Endothelial cell of hepatic sinusoid (primary cell): ENCODE measurements at regions not wholly inside any gene's neighbourhood (a gene's known extent, or its start where the extent isn't known, plus 50 kb on each side); places are given as distances from the start of the nearest gene placed in this dataset.
"Not testable (repeated sequence)": the region's sequence is repeated elsewhere in the genome, so short reads cannot be mapped to it uniquely, and the experiment has no call there.

Experiments used
- in situ Hi-C: cut with HindIII; loops from 2 replicates; pipeline ENCODE4 v1.10.0; 2017; ENCODE audit warnings: low sequenced_read_pairs

DNA sequence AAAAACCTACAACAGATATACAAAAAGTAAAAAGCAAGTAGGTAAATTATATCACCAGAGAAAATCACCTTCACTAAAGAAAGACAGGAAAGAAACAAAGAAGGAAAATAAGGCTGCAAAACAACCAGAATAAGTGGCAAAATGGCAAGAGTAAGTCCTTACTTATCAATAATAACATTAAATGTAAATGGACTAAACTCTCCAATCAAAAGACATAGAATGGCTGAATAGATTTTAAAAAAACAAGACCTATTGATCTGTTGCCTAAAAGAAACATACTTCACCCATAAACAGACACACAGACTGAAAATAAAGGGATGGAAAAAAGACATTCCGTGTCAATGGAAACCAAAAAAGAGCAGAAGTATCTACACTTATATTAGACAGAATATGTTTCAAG, 695.7 kb upstream of the FAT3 start:
- in situ Hi-C loops = no loop called here

DNA sequence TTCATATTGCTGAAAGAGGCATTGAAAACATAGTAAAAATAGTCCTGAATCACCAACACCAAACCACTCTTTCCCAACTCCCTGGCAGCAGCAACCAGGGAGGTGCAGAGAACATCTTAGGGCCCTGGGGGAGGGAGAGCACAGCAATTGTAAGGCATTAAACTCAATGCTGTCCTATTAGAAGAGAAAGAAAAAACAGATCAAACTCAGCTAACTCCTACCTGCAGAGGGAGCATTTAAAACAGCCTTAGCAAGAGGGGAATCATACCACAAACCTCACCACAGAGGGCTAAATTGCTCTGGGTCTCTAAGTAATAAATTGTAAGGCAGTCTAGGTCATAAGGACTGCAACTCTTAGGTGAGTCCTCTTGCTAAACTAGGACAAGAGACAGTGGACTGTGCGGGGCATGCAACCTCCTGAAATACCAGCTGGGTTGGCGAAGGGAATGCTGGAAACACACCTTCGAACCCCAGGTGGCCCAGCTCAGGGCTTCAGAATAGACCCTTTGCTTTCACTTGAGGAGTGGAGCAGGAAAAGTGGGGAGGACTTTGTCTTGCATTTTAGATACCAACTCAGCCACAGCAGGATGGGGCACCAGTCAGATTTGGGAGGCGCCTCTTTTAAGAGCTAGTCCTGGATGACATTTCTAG, 697.1 kb upstream of the FAT3 start:
- in situ Hi-C loops = no loop called here

DNA sequence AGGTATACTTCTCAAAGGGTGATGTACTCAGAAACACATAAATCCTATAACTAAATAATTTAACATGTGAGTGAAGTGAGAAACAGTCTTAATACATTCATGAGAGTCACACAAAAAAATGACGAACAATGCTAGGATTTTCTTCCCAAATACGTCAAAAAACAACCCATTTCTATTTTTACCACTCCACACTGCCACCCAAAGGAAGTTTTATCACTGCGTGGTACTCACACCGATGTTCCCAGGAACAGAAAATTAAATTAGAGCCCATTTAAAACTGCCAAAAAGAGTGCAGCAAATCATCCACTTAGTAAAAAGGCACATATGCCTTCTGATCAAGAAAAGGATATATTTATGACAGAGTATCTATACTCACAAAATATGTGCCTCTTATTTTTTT, 710.9 kb upstream of the FAT3 start:
- in situ Hi-C loops = no loop called here

DNA sequence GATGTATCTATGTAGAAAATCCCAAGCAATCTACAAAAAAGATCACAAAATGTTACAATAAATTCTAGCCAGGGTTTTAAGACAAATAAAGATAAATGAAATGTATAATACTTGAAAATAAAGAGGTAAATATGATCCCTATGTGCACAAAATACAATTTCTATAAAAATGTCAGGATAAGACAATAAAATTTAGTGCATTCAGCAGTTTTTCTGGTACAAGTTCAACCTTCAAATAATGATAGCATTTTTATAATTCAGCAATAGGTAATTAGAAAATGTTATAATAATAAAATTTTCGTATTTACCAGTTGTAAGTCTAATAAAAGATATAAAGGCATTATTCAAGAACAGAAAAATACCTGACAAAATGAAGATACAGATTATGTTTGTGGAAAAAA, 726.8 kb upstream of the FAT3 start:
- in situ Hi-C loops = no loop called here

DNA sequence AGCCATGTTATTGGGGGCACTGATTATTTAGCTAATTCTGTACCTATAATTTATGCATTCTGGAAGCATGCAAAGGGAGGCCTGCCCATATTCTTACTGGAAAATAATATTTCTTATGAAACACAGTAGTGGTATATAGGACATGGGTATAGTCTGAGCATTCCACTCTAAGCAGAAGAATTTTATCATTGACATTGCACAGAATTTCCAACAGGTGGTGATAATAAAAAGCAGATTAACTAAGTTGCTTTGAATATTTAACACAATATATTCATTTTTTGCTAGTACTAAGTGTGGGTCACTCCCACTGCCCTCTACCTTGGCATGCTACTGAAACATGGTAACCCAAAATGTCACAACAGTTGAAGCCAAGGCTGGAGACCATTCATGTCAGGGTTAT, 728.8 kb upstream of the FAT3 start:
- in situ Hi-C loops = no loop called here

DNA sequence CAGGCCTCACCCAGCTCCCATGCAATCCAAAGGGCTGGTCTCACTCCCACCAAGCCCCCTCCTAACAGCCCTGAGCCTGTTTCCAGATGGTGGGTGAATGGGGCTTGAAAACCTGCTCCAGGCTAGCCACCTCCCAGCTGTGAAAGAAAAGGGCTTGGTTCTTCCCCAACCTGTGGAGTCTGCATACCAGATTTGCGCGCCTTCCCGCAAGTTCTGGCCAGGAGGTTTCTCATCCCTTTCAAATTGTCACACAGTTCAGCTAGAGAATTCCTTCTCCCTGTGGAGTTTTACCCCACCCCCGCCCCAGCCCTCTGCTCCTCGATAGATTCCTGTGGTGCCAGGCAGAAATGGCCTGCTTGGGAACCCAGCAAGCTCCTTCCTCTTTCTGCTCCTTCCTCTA, 734.6 kb upstream of the FAT3 start:
- in situ Hi-C loops = no loop called here

DNA sequence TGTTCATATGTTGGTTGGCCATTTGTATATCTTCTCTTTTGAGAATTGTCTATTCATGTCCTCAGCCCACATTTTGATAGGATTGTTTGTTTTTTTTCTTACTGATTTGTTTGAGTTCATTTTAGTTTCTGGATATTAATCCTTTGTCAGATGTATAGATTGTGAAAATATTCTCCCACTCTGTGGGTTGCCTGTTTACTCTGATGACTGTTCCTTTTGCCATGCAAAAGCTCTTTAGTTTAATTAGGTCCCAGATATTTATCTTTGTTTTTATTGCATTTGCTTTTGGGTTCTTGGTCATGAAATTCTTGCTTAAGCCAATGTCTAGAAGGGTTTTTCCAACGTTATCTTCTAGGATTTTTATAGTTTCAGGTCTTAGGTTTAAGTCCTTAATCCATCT, 740.7 kb upstream of the FAT3 start:
- in situ Hi-C loops = not testable (repeated sequence)

DNA sequence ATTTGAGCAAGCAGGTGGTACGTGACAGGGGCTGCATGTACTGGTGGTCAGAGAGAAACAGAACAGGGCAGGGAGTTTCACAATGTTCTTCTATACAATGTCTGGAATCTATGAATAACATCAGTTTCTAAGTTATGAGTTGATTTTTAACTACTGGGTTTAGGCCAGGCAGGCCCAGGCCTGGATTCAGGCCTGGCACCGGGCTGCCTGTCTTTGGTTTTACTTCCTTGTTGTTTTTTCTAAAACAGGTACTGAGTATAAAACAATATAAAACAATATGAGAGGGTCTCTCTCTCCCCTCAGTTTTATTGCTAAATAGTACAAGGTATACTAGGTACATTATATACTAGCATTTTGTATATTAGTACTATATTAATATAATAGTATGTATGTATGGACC, 742.7 kb upstream of the FAT3 start:
- in situ Hi-C loops = not testable (repeated sequence)

DNA sequence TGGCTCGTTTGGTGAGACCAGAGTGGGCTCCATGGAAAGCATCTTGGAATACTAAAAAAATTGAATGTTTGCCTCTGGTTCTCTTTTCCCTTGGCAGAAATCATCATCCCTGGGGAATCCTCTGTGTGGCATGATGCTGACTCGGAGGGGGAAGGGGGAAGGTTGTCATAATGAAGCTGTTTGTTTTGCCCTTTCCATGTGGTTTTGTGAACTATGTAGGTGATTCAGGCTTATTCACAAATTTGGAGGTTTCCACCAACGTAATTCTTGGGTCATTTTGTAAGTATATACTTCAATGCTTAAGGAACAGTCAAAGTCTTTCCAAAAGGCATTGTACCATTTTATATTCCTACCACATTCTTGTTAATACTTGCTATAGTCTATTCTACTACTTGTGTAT, 754.0 kb upstream of the FAT3 start:
- in situ Hi-C loops = no loop called here

DNA sequence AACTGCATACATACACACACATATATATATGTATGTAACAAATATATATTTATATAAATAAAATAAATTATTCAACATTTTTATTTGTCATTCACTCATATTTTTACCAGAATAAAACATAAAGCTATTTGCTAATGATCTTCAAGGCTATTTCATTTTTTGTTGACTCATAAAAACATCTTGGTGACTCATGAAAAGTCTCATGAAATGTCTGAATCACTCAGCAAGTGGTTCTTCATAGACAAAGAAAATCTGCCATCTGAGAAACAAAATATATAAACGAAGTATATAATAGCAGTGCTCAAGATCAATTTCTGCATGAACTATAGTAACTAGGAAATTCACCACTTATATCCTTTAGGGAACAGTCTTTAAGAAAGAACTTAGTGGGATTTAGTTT, 764.8 kb upstream of the FAT3 start:
- in situ Hi-C loops = no loop called here

DNA sequence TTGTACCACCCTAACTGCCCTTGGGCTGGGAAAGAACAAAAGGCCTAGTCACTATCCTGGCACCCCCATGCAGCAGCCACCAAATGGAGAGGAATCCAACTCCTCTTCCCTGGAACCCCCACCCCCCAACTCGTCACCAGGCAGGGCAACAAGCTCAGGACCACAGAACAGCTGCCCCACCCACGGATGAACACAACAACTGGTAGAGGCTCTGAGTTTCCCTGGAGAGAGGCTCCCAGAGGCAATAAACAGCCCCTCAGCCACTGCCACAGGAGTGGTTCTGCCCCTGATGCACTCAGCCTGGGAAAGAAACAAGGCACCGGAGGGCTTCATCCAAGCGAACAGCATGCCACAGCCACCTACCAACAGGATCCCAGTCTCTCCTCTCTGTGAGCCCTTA, 778.4 kb upstream of the FAT3 start:
- in situ Hi-C loops = no loop called here

DNA sequence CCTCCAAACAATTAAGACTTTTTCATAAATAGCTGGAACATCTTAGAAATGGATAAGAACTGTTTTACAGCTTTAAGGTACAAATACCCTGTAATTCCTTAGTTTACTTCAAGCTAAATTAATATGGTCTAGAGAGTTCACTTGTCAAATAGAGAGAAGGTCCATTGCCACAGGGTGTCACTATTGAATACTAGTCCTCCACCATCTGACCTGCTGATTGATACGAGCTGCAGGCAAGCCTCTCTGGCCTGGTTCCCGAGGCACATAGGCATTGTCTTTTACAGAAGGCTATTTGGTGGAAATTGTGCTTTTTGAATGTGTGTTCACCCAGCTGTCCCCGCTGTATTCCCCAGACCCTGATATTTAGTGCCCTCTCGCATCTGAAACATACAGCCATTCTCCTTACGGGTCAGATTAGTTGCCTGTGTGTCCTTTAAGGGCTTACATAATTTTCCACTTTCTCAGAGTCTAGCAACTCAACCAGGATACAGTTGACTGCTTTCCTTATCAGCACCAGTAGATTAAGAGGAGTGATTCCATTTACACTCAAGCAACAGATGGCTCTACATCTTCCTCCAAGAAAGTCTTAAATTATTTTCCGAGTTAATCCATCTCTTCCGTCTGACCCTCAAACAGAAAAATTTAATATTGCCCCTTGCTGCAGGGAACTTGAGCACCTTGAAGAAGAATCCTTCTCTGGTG, 788.8 kb upstream of the FAT3 start:
- in situ Hi-C loops = no loop called here

DNA sequence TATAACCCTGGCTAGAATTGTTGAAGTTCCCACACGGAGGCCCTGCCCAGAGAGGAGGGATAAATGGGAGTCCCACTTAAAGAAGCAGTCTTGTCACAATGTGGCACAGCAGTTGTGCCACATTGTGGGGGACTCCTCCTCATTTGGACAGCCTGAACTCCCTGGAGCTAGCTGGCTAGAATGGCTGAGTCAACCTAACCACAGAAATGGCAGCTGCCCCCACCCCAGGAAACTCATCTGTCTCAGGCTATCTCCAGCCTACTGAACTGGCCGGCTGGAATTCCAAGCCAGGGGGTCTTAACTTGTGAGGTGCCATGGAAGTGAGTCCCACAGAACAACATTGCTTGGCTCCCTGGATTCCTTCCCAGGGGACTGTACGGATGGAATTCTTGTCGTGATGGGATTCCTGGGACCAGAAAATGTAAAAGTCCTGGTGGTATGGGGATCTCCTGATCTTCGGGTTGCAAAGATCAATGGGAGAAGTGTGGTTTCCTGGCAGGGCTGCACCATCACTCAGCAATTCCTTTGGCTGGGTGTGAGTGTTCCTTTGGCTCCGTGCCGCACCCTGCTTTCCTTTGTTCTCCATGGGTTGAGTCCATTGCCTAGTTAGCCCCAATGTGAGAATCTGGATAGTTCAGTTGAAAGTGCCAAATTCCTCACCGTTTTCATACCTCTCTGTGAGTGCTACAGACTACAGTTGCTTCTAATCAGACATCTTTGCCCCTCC, 791.2 kb upstream of the FAT3 start:
- in situ Hi-C loops = no loop called here

DNA sequence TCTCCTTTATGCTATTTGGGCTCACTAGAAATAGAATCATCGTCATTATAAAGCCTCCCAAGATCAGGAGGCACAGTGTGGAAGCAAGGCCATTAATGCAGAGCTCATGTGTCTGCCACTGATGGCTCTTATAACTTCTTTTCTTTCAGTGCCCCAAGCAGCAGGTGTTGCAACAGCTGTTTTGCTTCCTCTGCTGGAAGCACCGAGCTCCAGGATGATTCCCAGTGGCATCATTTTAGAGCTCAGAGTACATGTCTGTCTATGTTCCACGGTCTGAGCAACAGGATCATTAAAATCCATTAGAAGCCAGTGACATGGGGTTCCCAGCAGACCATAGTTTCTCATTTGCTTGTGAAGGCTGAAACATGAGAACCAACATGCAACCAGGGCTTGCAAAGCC, 803.0 kb upstream of the FAT3 start:
- in situ Hi-C loops = no loop called here

DNA sequence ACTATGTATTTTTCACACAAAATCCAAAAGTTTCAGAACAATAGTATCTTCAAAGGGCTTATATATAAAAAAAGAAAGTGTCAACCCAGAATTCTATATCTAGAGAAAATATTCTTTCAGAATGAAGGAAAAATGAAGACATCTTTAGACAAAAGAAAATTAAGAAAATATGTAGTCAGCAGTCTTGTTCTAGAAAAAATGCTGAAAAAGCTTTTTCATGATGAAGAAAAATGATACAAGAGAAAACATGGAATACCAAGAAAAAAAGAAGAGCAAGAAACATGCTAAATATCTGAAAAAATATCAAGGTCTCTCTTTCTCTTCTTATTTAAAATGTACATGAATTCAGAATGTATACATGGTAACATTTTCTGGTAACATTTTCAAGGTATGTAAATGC, 816.8 kb upstream of the FAT3 start:
- in situ Hi-C loops = no loop called here

DNA sequence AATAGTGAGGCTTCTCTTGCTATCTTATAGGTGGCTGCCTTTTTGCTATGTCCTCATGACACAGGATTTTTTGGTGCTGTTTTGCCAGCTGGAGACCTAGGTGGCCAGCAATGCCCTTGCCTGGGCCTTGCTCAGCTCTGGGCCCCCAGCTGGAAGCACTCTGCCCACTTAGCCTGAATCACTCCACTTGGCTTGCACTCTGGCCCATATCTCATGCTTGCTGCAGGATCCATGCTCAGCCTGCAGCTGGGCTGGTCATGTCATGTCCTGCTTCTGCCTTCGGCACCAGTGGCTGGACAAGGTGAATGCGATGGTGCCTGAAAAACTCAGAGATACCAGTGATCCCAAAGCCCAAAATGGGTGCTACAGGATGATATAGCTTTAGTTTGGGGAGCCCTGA, 818.6 kb upstream of the FAT3 start:
- in situ Hi-C loops = no loop called here

DNA sequence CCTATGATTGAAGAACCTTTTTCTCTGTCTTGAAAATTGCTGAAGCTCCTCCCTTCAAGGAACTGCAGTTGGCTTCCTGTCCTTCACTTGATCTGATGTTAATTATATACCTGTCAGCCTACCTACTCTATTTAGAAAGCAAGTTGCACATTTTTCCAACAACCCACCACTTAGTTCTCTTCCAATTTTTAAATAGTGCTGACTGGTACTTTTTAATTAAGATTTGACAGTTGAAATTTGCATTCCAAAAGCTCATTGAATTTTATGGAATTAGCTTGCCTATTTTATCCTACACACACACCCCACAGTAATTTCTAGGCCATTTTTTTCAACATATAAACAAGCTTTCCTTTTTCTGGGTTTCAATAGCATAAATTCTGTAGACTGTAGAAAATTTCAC, 820.3 kb upstream of the FAT3 start:
- in situ Hi-C loops = no loop called here

DNA sequence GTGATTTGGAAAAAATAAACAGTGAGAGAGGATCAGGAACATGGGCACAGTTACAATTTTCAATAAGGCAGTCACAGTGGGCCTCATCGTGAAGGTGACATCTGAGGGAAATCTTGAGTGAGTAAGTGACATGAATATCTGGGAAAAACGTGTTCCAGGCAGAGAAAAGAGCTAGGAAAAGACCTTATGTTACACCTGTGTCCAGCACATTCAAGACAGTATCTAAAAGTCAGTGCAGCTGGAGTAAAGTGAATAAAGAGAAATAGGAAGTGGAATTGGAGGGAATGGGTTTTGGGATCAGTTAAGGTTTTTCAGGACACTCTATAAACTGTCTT, 827.5 kb upstream of the FAT3 start:
- in situ Hi-C loops = no loop called here

DNA sequence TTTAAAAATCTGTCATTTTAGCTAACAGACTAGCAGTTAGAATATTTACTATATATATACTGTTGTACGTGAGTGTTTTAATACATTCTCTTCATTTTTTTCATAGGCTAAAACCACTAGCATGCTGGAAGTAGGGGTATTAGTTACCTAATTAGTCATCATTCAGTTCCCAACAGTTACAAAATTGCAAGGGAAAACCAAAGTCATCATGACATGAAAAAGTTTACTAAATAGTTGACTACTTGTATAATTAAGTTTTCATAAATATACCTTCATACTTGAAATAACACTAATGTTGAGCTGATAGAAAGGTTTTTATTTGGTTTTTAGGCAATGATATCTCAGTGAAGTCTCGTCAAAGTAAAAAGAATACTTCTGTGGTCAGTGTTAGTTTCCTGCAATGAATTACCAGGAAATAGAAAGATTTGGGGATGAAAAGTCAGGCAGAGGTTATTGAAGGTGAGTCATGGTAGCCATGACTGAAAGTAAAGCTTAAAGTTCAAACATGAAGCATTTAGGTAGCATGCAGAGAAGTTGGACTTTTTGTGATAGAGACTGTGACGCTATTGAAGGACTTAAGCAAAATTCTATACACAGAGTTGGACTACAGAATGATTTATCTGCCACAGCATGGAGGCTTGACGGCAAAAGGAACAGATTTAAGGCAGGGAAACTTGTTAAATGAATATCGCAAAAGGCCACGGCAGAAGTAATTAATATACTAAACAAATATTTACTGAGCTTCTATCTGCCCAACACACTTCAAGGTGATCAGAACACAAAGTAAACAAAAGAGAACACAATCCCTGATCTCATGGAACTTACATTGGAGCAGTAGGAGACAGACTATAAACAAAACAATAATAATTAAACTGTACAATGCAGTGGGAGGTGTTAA, 828.1 kb upstream of the FAT3 start:
- in situ Hi-C loops = no loop called here

DNA sequence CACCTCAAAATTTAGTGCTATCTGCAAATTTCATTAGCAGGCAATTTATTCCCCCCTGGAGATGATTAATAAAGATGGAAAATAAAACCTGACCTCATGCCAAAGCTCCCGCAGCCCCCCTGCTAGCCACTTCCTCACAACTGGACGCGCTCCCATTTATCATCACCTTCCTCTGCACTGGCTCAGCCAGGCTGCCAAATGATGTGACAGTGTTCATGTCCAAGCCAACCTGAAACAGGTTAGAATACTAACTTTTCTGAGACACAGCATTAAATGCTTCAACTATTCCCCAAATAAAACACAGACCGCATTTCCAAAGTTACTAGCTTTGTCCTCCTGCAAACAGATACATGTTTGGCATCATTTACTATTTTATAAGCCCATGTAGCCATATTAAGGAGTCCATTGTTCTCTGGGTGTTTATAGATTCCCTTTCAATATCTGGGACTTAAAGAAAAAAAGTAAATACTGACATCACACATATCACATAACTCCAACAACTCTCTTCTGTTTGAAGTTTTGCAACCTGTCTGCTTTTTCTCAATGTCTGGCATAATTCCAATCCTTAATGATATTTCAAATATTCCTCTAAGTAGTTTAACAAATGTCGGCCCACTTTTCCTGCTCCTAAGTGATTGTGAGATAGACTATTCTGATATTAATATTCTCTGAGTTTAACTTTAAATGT, 829.7 kb upstream of the FAT3 start:
- in situ Hi-C loops = no loop called here
